Adrenal gland (tissue), 5 donors: ENCODE measurements at regions not wholly inside any gene's neighbourhood (a gene's known extent, or its start where the extent isn't known, plus 50 kb on each side); places are given as distances from the start of the nearest gene placed in this dataset.

ENCODE experiments used
- CTCF ChIP-seq, 6 experiments: fragments of 450-650 bp in 4 of 6; fragments of 200-600 bp in 2 of 6; sonication (generic) in 1 of 6; IDR thresholded peaks; 1 replicate in 5 of 6; 2 replicates in 1 of 6; pipeline versions ENCODE4 v1.5.1 to v1.8.0; 2016 to 2021; ENCODE audit warnings: antibody characterized with exemption in 6 of 6, mild to moderate bottlenecking in 2 of 6, moderate library complexity in 1 of 6
- POLR2A ChIP-seq, 2 donors: fragments of 450-650 bp; IDR thresholded peaks; one replicate each; pipeline ENCODE4 v1.6.1; 2017; ENCODE audit warnings: antibody characterized with exemption in 2 of 2, mild to moderate bottlenecking in 2 of 2, moderate library complexity in 1 of 2
- donor health status: DM: no; HTN: no; CAD: no.

DNA sequence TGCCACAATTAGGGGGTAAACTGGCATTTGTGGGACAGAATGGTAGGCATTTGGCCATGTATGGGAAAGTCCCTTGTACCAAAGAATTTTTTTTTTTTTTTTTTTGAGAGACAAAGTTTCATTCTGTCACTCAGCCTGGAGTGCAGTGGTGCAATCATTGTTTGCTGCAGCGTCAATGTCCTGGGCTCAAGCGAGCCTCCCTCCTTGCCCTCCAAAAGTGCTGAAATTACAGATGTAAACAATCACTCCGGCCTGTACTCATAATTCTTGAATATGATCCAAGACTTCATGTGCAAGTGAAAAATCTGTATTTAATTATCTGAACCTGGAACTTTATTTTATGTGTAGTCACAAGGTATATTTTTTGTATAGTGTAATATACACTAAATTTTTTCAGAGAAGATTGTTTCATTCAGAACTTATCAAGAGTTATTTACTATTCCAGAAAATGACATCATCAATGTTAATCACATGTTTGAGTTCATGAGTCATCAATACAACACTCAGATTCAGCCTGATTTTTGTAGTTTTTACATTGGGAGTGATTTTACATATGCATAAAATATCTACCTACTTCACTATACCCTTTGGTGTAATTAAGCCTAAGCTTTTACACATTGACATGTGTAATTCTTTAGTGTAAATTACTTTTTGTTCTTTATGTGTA lies 138.7 kb upstream of the L3MBTL4 start:
- TF ChIP-seq CTCF (IDR thresholded peaks at IDR 0.05), result no peak
- TF ChIP-seq POLR2A (IDR thresholded peaks at IDR 0.05), result no peak
